HCT116 (cell line): ENCODE measurements at regions not wholly inside any gene's neighbourhood (a gene's known extent, or its start where the extent isn't known, plus 50 kb on each side); places are given as distances from the start of the nearest gene placed in this dataset.

Source experiments
- ATAC-seq: fragments of 200-7000 bp; cut with Tn5 transposase; 2 replicates; pipeline ENCODE4 v1.9.1; 2020; ENCODE audit warnings: mild to moderate bottlenecking, moderate library complexity
- BruUV-seq: library from RNA; stranded (reverse); fragments of 400-500 nt; replicated peaks from 2 replicates; lab custom pipeline; 2021; lab: Mats Ljungman, UMichigan
- CTCF ChIA-PET: fragments of 300-600 bp; sonication (Branson Sonifier 250); formaldehyde crosslinking; loops from one replicate; lab custom pipeline; 2021; ENCODE audit warnings: antibody characterized with exemption; lab: Charles Lee
- POLR2A ChIA-PET: fragments of 300-600, 350-600 bp; sonication (Branson Sonifier 250); formaldehyde crosslinking; loops from one replicate; lab custom pipeline; 2021; ENCODE audit warnings: antibody characterized with exemption; lab: Charles Lee
- RAD21 ChIA-PET, 2 experiments: fragments of 300-600 bp; sonication (Branson Sonifier 250); formaldehyde crosslinking; loops; one replicate each; lab custom pipeline; 2023; ENCODE audit warnings: low total read pairs in 2 of 2; ENCODE audit not compliant: uncharacterized antibody in 2 of 2, unreplicated experiment in 2 of 2, low non-redundant PET in 1 of 2; lab: Charles Lee
- DNase-seq: peaks from one replicate; pipeline ENCODE4 v3.0.0-alpha.2; 2010; ENCODE audit warnings: low read depth, low spot score
- H2AFZ ChIP-seq: fragments of 200-600 bp; shearing (Covaris generic), sonication (generic); 2 replicates; pipeline ENCODE4 v1.6.1; 2017; ENCODE audit warnings: low read depth, mixed run types, mixed read lengths, antibody characterized with exemption, low read length; ENCODE audit not compliant: poor library complexity, severe bottlenecking
- H3K27ac ChIP-seq: 2 replicates; pipeline ENCODE4 v1.5.1; 2012; ENCODE audit warnings: low read depth, low read length
- H3K27me3 ChIP-seq: fragments of 200-600 bp; sonication (generic); 2 replicates; pipeline ENCODE4 v1.6.1; 2016; ENCODE audit warnings: mixed run types, low read length, mixed read lengths; ENCODE audit not compliant: insufficient read depth
- H3K36me3 ChIP-seq, 2 experiments: fragments of 200-500 bp in 1 of 2; fragments of 200-600 bp in 1 of 2; sonication (Bioruptor generic) in 1 of 2; sonication (generic) in 1 of 2; 2 replicates each; pipeline versions ENCODE4 v1.5.1 to v1.6.1; 2014 to 2016; ENCODE audit warnings: low read length in 2 of 2, inconsistent platforms in 1 of 2, mixed read lengths in 1 of 2, mixed run types in 1 of 2; ENCODE audit not compliant: insufficient read depth in 2 of 2, control insufficient read depth in 1 of 2
- H3K4me1 ChIP-seq, 2 experiments: fragments of 200-600 bp in 1 of 2; sonication (generic) in 1 of 2; 2 replicates each; pipeline versions ENCODE4 v1.5.1 to v1.6.1; 2012 to 2017; ENCODE audit warnings: low read length in 2 of 2, inconsistent platforms in 1 of 2, mild to moderate bottlenecking in 1 of 2, mixed read lengths in 1 of 2, mixed run types in 1 of 2, moderate library complexity in 1 of 2; ENCODE audit not compliant: insufficient read depth in 2 of 2, control insufficient read depth in 1 of 2
- H3K4me2 ChIP-seq: fragments of 200-600 bp; sonication (generic); 2 replicates; pipeline ENCODE4 v1.6.1; 2017; ENCODE audit warnings: mixed run types, low read length, mixed read lengths
- H3K4me3 ChIP-seq, 2 experiments: fragments of 200-600 bp in 1 of 2; sonication (generic) in 1 of 2; replicated peaks in 1 of 2; 2 replicates each; pipeline ENCODE4 v1.5.1; 2011 to 2016; ENCODE audit warnings: low read length in 2 of 2, control low read depth in 1 of 2, low read depth in 1 of 2, mild to moderate bottlenecking in 1 of 2, mixed read lengths in 1 of 2, mixed run types in 1 of 2
- H3K79me2 ChIP-seq: fragments of 200-600 bp; sonication (generic); 2 replicates; pipeline ENCODE4 v1.6.1; 2017; ENCODE audit warnings: mild to moderate bottlenecking, mixed run types, low read length, moderate library complexity, mixed read lengths; ENCODE audit not compliant: insufficient read depth
- H3K9ac ChIP-seq: fragments of 200-600 bp; sonication (generic); 2 replicates; pipeline ENCODE4 v1.6.1; 2016; ENCODE audit warnings: low read length, mixed read lengths
- H3K9me2 ChIP-seq: fragments of 200-600 bp; sonication (generic), shearing (Covaris generic); 2 replicates; pipeline ENCODE4 v1.6.1; 2017; ENCODE audit warnings: mixed run types, mild to moderate bottlenecking, moderate library complexity; ENCODE audit not compliant: insufficient read depth
- H3K9me3 ChIP-seq, 2 experiments: fragments of 200-500 bp in 1 of 2; fragments of 200-600 bp in 1 of 2; sonication (Bioruptor generic) in 1 of 2; sonication (generic) in 1 of 2; 2 replicates each; pipeline ENCODE4 v1.6.1; 2014 to 2017; ENCODE audit warnings: low read length in 2 of 2, mixed read lengths in 2 of 2, inconsistent platforms in 1 of 2, low read depth in 1 of 2, mild to moderate bottlenecking in 1 of 2, mixed run types in 1 of 2, moderate library complexity in 1 of 2; ENCODE audit not compliant: control insufficient read depth in 1 of 2, insufficient read depth in 1 of 2
- H4K20me1 ChIP-seq: fragments of 200-600 bp; sonication (generic), shearing (Covaris generic); 2 replicates; pipeline ENCODE4 v1.6.1; 2017; ENCODE audit warnings: mixed run types, mild to moderate bottlenecking, moderate library complexity; ENCODE audit not compliant: insufficient read depth
- CBX3 ChIP-seq: IDR thresholded peaks from 2 replicates; pipeline ENCODE4 v1.6.1; 2012; ENCODE audit warnings: low read depth
- ELF1 ChIP-seq: IDR thresholded peaks from 2 replicates; pipeline ENCODE4 v1.6.1; 2012; ENCODE audit warnings: low read depth, borderline replicate concordance
- EZH2 ChIP-seq: fragments of 200-600 bp; sonication (generic); IDR thresholded peaks from 2 replicates; pipeline ENCODE4 v1.6.1; 2017; ENCODE audit warnings: antibody characterized with exemption, mixed run types
- FOSL1 ChIP-seq: IDR thresholded peaks from 2 replicates; pipeline ENCODE4 v1.6.1; 2012; ENCODE audit warnings: low read depth
- POLR2AphosphoS5 ChIP-seq: IDR thresholded peaks from 2 replicates; pipeline ENCODE4 v1.6.1; 2011; ENCODE audit warnings: mild to moderate bottlenecking, low read depth, low read length, moderate library complexity
- TCF7L2 ChIP-seq: IDR thresholded peaks from 2 replicates; pipeline ENCODE4 v1.7.0; 2011; ENCODE audit warnings: borderline replicate concordance, inconsistent platforms; ENCODE audit not compliant: insufficient read depth, insufficient read length; ENCODE audit errors: extremely low read depth
- ZNF274 ChIP-seq: fragments of 200-500 bp; sonication (Bioruptor generic); IDR thresholded peaks from 2 replicates; pipeline ENCODE4 v1.6.1; 2014; ENCODE audit warnings: mild to moderate bottlenecking, low read depth, low read length, inconsistent platforms
- intact Hi-C: fragments of 100-400 bp; cut with micrococcal nuclease; formaldehyde crosslinking; loops from 2 replicates; pipeline ENCODE4 v1.10.0; 2022
- TF ChIP-seq, protein P1 (sequence below): IDR thresholded peaks from 2 replicates; pipeline ENCODE4 v1.6.1; 2012; ENCODE audit warnings: low read depth
- TF ChIP-seq, protein P2 (sequence below): IDR thresholded peaks from 2 replicates; pipeline ENCODE4 v1.6.1; 2012
- TF ChIP-seq, protein P3 (sequence below): IDR thresholded peaks from 2 replicates; pipeline ENCODE4 v1.6.1; 2012
- TF ChIP-seq, protein P4 (sequence below), 3 experiments: fragments of 200-600 bp in 1 of 3; sonication (generic) in 1 of 3; IDR thresholded peaks in 2 of 3; conservative IDR thresholded peaks in 1 of 3; 2 replicates each; pipeline ENCODE4 v1.5.1; 2012 to 2017; ENCODE audit warnings: low read depth in 2 of 3, low read length in 2 of 3, antibody characterized with exemption in 1 of 3, borderline replicate concordance in 1 of 3, control low read depth in 1 of 3, mild to moderate bottlenecking in 1 of 3, mixed read lengths in 1 of 3, mixed run types in 1 of 3, moderate library complexity in 1 of 3; ENCODE audit not compliant: insufficient read depth in 1 of 3

DNA sequence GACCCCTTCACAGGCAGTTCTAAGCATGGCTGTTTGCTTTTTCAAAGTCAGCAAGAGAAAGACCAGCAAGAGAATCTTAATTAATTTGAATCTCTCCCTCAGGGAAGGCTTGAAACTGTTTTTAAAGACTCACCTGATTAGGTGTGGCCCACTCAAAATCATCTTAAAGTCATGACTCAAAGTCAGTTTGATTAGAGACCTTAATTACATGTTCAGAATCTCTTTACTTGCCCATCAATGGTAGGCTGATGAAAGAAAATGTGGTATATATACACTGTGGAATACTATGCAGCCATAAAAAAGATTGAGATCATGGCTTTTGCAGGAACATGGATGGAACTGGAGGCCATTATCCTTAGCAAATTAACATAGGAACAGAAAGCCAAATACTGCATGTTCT is 247.5 kb upstream of the PRKX start (continued):
- TF ChIP-seq, protein P1, sequence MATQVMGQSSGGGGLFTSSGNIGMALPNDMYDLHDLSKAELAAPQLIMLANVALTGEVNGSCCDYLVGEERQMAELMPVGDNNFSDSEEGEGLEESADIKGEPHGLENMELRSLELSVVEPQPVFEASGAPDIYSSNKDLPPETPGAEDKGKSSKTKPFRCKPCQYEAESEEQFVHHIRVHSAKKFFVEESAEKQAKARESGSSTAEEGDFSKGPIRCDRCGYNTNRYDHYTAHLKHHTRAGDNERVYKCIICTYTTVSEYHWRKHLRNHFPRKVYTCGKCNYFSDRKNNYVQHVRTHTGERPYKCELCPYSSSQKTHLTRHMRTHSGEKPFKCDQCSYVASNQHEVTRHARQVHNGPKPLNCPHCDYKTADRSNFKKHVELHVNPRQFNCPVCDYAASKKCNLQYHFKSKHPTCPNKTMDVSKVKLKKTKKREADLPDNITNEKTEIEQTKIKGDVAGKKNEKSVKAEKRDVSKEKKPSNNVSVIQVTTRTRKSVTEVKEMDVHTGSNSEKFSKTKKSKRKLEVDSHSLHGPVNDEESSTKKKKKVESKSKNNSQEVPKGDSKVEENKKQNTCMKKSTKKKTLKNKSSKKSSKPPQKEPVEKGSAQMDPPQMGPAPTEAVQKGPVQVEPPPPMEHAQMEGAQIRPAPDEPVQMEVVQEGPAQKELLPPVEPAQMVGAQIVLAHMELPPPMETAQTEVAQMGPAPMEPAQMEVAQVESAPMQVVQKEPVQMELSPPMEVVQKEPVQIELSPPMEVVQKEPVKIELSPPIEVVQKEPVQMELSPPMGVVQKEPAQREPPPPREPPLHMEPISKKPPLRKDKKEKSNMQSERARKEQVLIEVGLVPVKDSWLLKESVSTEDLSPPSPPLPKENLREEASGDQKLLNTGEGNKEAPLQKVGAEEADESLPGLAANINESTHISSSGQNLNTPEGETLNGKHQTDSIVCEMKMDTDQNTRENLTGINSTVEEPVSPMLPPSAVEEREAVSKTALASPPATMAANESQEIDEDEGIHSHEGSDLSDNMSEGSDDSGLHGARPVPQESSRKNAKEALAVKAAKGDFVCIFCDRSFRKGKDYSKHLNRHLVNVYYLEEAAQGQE = no peak
- TF ChIP-seq CBX3 (no peak), ELF1 (no peak), FOSL1 (no peak), EZH2 (no peak), ZNF274 (no peak)
- TF ChIP-seq, protein P2, sequence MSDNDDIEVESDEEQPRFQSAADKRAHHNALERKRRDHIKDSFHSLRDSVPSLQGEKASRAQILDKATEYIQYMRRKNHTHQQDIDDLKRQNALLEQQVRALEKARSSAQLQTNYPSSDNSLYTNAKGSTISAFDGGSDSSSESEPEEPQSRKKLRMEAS = no peak
- TF ChIP-seq, protein P3, sequence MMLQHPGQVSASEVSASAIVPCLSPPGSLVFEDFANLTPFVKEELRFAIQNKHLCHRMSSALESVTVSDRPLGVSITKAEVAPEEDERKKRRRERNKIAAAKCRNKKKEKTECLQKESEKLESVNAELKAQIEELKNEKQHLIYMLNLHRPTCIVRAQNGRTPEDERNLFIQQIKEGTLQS = no peak

DNA sequence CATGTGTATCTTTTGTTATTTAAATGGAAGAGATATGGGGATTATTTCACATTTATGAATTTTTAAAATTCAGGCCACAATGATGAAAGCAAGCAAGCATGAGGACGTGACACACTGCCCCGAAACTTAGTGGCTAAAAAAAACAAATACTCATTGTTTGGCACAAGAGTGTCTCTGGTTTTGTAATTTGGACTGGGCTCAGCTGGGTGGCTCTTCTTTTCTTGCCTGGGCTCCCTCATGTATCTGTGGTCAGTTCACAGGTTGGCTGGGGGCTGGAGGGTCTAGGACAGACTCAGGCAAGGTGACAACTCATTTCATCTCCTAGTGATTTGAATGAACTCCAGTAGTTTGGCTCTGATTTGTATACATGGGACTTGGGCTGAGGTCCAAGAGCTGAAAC is 238.4 kb upstream of the PRKX start:
- no peaks in the 10 kb centered on the region for H4K20me1 ChIP-seq
- no peaks in the 10 kb centered on the region for H3K36me3 ChIP-seq
- BruUV-seq = no TSS peak
- POLR2A ChIA-PET = no interaction called here
- no peak overlapping the region for H2AFZ ChIP-seq
- H3K4me1 ChIP-seq = no peaks in the 10 kb centered on the region
- TF ChIP-seq ZNF274 (no peak), EZH2 (no peak), TCF7L2 (no peak), POLR2AphosphoS5 (no peak)
- TF ChIP-seq, protein P4, sequence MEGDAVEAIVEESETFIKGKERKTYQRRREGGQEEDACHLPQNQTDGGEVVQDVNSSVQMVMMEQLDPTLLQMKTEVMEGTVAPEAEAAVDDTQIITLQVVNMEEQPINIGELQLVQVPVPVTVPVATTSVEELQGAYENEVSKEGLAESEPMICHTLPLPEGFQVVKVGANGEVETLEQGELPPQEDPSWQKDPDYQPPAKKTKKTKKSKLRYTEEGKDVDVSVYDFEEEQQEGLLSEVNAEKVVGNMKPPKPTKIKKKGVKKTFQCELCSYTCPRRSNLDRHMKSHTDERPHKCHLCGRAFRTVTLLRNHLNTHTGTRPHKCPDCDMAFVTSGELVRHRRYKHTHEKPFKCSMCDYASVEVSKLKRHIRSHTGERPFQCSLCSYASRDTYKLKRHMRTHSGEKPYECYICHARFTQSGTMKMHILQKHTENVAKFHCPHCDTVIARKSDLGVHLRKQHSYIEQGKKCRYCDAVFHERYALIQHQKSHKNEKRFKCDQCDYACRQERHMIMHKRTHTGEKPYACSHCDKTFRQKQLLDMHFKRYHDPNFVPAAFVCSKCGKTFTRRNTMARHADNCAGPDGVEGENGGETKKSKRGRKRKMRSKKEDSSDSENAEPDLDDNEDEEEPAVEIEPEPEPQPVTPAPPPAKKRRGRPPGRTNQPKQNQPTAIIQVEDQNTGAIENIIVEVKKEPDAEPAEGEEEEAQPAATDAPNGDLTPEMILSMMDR (IDR thresholded peaks at IDR 0.05 in 2 of 3, conservative IDR thresholded peaks at IDR 0.05 in 1 of 3; ENCODE audit: borderline replicate concordance in 1 of 3, insufficient read depth in 1 of 3, low read depth in 2 of 3, low read length in 2 of 3) = no peak
- TF ChIP-seq, all 23 proteins: peak for 0
- H3K9me2 ChIP-seq = no peaks in the 10 kb centered on the region
- no peak for DNase-seq
- RAD21 ChIA-PET = no interaction called here
- no peaks in the 10 kb centered on the region for H3K27me3 ChIP-seq
- ATAC-seq = no peak
- no peaks in the 10 kb centered on the region for H3K79me2 ChIP-seq
- H3K27ac ChIP-seq = no peak overlapping the region
- no peak overlapping the region for H3K4me3 ChIP-seq
- no peaks in the 10 kb centered on the region for H3K9me3 ChIP-seq
- intact Hi-C loops = no loop called here
- CTCF ChIA-PET = no interaction called here
- H3K4me2 ChIP-seq = no peak overlapping the region
- H3K9ac ChIP-seq = no peak overlapping the region
